Activated naive CD4-positive, alpha-beta T cell treated with anti-CD3 and anti-CD28 coated beads, Interleukin-2, amount 10 ng/mL, durations not matched to agents 7 days and 5 days (primary cell): ENCODE measurements at regions not wholly inside any gene's neighbourhood (a gene's known extent, or its start where the extent isn't known, plus 50 kb on each side); places are given as distances from the start of the nearest gene placed in this dataset.
"Not testable (repeated sequence)": the region's sequence is repeated elsewhere in the genome, so short reads cannot be mapped to it uniquely, and the experiment has no call there.

Experiments used
- CTCF ChIA-PET: fragments of 350-600 bp; sonication (Branson Sonifier 250); formaldehyde crosslinking; loops from one replicate; lab custom pipeline; 2021; ENCODE audit warnings: antibody characterized with exemption; lab: Charles Lee
- DNase-seq: peaks from one replicate; pipeline ENCODE4 v3.0.0-alpha.2; 2020
- H3K27ac Mint-ChIP-seq: one replicate; pipeline ENCODE4 v1.8.0; 2021; ENCODE audit warnings: mild to moderate bottlenecking, moderate library complexity, mixed read lengths
- H3K27me3 Mint-ChIP-seq: one replicate; pipeline ENCODE4 v1.8.0; 2021; ENCODE audit warnings: mild to moderate bottlenecking, mixed read lengths
- H3K36me3 Mint-ChIP-seq: one replicate; pipeline ENCODE4 v1.8.0; 2021; ENCODE audit warnings: mixed read lengths
- H3K4me1 Mint-ChIP-seq: one replicate; pipeline ENCODE4 v1.8.0; 2021; ENCODE audit warnings: mixed read lengths
- H3K4me3 Mint-ChIP-seq: one replicate; pipeline ENCODE4 v1.8.0; 2021; ENCODE audit warnings: mild to moderate bottlenecking, moderate library complexity, mixed read lengths
- H3K9me3 Mint-ChIP-seq: one replicate; pipeline ENCODE4 v1.8.0; 2021; ENCODE audit warnings: mixed read lengths

DNA sequence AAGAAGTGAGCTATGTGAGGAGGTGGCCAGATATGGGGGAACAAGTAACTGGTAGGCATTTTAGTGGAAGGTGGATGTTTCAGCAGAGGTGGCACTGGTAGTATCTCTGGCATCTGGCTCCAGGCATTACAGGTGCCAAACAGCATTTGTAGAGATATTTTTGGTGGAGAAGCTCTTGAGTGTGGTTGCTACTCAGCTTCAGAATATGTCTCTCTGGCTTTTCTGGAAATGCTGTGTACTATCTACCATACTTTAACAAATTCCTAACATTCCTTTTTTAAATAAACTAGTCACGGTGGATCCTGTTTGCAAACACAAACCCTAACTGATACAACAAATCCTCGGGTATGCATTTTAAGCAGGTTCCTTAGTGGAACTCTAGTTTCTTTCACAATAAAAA lies 128.0 kb downstream of the BARX2 start:
- Mint-ChIP-seq H3K27ac (no peak overlapping the region), H3K27me3 (no peaks in the 10 kb centered on the region), H3K36me3 (no peaks in the 10 kb centered on the region), H3K4me3 (no peak overlapping the region), H3K4me1 (no peaks in the 10 kb centered on the region), H3K9me3 (no peaks in the 10 kb centered on the region)
- CTCF ChIA-PET, result no interaction called here
- DNase-seq, result no peak

DNA sequence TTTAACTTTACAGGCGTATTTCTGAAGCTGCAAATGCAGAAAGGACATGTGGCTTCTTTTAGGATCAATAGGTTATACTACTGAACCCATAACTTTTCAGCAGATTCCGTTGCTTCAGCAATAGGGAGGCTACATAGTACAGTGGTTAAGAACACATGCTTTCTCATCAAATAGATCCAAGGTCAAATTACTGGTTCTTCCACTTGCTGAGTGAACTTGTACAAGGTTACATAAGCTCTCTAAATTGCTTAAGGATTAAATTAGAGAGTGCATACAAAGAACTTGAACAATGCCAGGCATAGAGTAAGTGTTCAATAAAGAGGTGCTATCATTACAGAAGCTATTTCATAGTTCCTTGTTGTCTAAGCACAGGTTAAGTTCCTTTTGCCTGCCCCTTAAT lies 129.6 kb downstream of the BARX2 start:
- Mint-ChIP-seq H3K27me3 (no peaks in the 10 kb centered on the region), H3K27ac (no peak overlapping the region), H3K9me3 (peaks cover 2% of the 10 kb centered on the region), H3K4me1 (no peaks in the 10 kb centered on the region), H3K4me3 (no peak overlapping the region), H3K36me3 (no peaks in the 10 kb centered on the region)
- no peak for DNase-seq
- CTCF ChIA-PET, result interaction anchor here (1.1 kb wide), 1 partner anchor 12 kb away, joined by 3 read pairs; no protein-coding TSS in a partner anchor

DNA sequence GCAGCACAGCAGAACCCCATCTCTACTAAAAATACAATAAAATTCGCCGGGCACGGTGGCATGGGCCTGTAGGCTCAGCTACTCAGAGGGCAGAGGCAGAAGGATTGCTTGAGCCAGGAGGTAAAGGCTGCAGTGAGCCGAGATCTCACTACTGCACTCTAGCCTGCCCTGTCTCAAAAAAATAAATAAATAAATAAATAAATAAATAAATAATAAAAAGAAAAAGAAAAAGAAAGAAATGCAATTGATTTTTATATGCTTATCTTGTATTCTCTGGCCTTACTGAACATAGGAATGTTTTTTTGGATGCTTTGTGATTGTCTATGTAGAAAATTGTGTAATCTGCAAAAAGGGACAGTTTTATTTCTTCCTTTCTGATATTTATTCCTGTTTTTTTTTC lies 132.5 kb downstream of the BARX2 start:
- CTCF ChIA-PET, result no interaction called here
- no peaks in the 10 kb centered on the region for H3K27me3 Mint-ChIP-seq

DNA sequence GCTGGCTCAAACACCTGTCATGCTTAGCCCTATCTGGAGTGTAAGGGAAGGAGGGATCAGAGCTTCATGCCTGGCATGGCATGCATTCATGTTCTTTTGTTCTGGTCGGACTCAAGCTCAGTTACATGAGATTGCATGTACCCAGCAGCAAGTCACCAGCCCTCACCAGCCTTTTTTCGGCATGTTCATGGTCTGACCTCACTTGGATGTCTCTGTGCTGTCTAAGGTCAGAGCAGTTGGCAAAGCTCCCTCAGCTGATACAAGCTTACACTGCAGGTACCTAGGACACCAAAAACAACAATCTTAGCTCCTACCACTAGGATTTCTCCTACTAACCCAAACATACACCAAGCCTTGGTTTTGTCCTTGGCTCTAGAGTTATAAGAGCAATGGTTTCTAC lies 152.6 kb downstream of the BARX2 start:
- no peak overlapping the region for H3K27ac Mint-ChIP-seq
- no peak overlapping the region for H3K4me3 Mint-ChIP-seq
- CTCF ChIA-PET, result no interaction called here
- DNase-seq, result no peak
- H3K9me3 Mint-ChIP-seq, result no peaks in the 10 kb centered on the region
- no peaks in the 10 kb centered on the region for H3K4me1 Mint-ChIP-seq
- H3K27me3 Mint-ChIP-seq, result no peaks in the 10 kb centered on the region
- H3K36me3 Mint-ChIP-seq, result no peaks in the 10 kb centered on the region

More for the DNA sequence above, 132.5 kb downstream of the BARX2 start:
- H3K36me3 Mint-ChIP-seq, result no peaks in the 10 kb centered on the region
- H3K27ac Mint-ChIP-seq, result no peak overlapping the region
- H3K4me3 Mint-ChIP-seq, result no peak overlapping the region
- no peaks in the 10 kb centered on the region for H3K4me1 Mint-ChIP-seq
- peaks cover 4% of the 10 kb centered on the region for H3K9me3 Mint-ChIP-seq
- no peak for DNase-seq

DNA sequence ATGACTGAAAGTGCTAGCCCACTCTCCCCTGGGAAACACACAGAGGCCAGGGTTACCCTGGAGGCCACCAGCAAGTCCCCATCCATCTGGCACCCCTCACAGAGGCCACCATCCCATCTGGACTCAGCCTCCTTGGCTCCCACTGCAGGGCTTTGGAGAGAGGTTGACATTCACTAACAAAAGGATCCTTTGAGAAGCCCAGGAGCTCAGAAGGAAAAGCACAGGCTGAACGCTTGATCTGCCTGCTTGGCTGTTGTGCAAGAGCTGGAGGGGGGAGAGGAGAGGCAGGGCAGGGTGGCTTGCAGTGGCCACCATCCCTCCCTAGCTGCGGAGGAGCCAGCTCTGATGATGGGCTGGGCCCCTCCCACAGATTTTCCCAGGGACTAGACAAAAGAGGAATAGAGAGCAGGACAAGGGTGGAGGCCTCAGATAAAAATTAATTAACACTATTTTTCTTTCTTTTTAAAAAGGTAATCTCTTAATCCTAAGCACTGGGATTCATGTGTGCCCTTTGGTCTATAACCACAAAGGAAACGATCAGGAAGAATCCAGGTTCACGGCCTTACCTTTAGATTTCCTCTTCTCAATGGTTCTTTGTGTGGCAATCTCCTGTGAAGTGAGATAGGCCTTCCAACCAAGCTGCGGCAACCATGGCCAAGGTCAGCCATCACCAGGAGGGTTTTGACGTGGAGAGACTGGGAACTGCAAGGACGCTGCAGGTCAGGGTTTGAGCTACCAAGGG lies 154.7 kb downstream of the BARX2 start:
- Mint-ChIP-seq H3K4me3 (no peak overlapping the region), H3K36me3 (no peaks in the 10 kb centered on the region), H3K27me3 (no peaks in the 10 kb centered on the region), H3K4me1 (no peaks in the 10 kb centered on the region), H3K27ac (no peak overlapping the region), H3K9me3 (peaks cover 3% of the 10 kb centered on the region)
- DNase-seq, result no peak
- CTCF ChIA-PET, result interaction anchor here (1.0 kb wide), 1 partner anchor 74 kb away, joined by 3 read pairs; no protein-coding TSS in a partner anchor

DNA sequence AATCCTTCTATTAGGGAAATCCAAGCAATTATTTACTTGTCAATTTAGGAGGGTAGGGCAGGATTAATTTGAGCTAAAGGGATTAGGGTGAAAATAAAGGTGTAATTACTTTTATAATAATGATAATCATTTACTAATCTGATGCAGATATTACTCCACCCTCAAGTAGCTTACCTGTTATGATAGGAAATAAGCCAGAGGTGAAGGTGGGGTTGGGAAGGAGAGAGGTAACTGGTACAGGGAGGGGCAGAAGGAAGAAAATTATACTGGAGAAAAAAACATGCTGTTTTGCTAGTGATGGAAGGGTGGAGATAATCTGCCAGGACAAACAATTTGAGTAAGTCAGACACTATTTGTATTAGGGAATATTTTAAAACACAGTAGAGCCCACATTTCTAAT lies 157.7 kb downstream of the BARX2 start:
- H3K27ac Mint-ChIP-seq, result no peak overlapping the region
- H3K4me3 Mint-ChIP-seq, result no peak overlapping the region
- CTCF ChIA-PET, result no interaction called here
- H3K9me3 Mint-ChIP-seq, result peaks cover 18% of the 10 kb centered on the region
- H3K4me1 Mint-ChIP-seq, result no peaks in the 10 kb centered on the region
- no peaks in the 10 kb centered on the region for H3K36me3 Mint-ChIP-seq
- no peaks in the 10 kb centered on the region for H3K27me3 Mint-ChIP-seq
- no peak for DNase-seq

DNA sequence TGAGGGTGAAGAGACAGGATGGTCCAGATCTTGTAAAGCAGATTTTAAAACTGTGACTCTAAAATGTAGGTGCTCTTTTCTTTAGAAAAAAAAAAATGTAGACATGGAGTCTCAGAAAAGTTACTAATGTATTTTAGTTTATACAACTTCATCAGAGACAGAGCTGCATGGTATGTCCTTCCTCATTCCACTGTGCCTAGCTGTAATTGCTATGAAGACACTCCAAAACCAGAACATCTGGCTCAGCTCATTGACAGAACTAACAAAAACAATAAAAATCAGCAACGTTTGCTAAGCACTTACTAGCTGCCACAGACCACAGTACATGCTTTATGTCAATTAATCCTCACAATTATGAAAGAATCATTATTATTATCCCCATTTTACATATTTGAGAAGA lies 160.7 kb downstream of the BARX2 start:
- CTCF ChIA-PET, result no interaction called here
- Mint-ChIP-seq H3K4me1 (no peaks in the 10 kb centered on the region), H3K36me3 (no peaks in the 10 kb centered on the region), H3K27me3 (no peaks in the 10 kb centered on the region), H3K27ac (no peak overlapping the region), H3K9me3 (peaks cover 22% of the 10 kb centered on the region), H3K4me3 (no peak overlapping the region)
- DNase-seq, result no peak

DNA sequence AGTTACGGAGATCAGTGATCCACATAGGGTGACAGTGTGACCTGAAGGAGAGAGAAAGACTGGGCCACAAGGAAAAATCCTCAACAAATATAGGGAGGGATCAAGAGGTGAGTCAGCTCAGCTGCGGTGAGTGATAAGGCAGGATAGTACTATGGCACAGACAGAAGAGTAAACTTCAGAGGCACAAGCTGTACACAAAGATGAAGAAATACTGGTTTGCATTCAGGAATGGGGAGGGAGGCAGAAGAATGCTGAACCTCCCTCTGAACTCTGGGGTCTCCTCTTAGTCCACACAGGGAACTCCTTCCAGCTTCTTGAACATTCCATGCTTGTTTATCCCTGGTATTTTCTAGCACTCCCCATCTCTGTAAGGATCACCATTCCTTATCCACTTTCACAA lies 162.7 kb downstream of the BARX2 start:
- H3K36me3 Mint-ChIP-seq, result no peaks in the 10 kb centered on the region
- no peak overlapping the region for H3K4me3 Mint-ChIP-seq
- no peaks in the 10 kb centered on the region for H3K4me1 Mint-ChIP-seq
- H3K27me3 Mint-ChIP-seq, result no peaks in the 10 kb centered on the region
- CTCF ChIA-PET, result no interaction called here
- peaks cover 28% of the 10 kb centered on the region for H3K9me3 Mint-ChIP-seq
- no peak for DNase-seq
- H3K27ac Mint-ChIP-seq, result no peak overlapping the region

DNA sequence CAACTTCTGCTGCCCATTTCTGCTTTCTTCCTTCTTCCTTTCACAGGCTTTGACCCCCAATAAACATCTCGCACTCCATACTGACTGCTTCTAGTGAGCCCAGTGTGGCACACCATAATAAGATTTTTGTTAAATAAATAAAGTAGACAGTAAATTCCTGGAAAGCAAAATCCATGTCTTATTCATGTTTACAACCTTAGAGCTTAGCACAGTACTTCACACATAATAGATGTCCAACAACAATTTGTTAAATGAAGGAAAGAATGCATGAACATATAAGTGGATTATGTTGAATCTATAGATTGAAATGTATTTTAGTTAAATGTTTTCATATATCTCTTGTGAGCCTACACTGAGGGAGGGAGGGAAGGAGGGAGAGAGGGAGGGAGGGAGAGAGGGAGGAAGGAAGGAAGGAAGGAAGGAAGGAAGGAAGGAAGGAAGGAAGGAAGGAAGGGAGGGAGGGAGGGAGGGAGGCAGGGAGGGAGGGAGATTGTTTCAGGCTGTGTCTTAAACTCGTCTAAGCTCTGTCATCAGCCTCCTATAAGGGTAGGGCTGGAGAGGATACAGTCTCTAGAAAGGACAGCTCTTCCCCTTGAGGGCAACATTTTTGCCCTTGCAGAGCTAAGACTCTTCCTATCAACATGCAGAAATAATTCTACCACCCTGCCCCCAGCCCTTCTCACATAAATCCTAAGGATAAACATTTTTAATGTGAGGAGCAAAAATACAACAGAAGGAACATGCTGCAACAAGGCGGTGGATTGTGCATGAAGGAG lies 168.1 kb downstream of the BARX2 start:
- DNase-seq, result no peak
- peaks cover 10% of the 10 kb centered on the region for H3K9me3 Mint-ChIP-seq
- no peak overlapping the region for H3K27ac Mint-ChIP-seq
- no peaks in the 10 kb centered on the region for H3K27me3 Mint-ChIP-seq
- CTCF ChIA-PET, result no interaction called here
- no peaks in the 10 kb centered on the region for H3K36me3 Mint-ChIP-seq
- H3K4me3 Mint-ChIP-seq, result no peak overlapping the region
- no peaks in the 10 kb centered on the region for H3K4me1 Mint-ChIP-seq

DNA sequence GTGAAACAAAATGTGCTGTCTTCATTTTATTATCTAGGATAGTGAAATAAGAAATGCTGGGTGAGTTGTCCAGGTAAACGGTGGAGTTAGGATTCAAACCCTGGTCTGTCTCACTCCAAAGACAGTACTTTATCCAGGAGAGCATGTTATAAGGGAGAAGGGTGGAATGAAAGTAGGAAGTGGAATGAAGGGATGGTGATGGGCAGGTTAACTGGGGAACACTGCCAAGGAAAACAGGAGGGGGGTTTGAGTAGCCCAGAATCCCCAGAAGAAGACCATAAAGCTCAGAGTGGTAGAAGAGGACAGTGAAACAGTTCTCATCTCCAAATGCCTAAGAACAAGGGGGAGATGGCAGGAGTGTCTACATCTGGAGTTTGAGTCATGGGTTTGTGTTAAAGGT lies 169.0 kb downstream of the BARX2 start:
- DNase-seq, result no peak
- H3K36me3 Mint-ChIP-seq, result no peaks in the 10 kb centered on the region
- no peak overlapping the region for H3K27ac Mint-ChIP-seq
- H3K4me3 Mint-ChIP-seq, result no peak overlapping the region
- H3K27me3 Mint-ChIP-seq, result no peaks in the 10 kb centered on the region
- H3K4me1 Mint-ChIP-seq, result no peaks in the 10 kb centered on the region
- CTCF ChIA-PET, result no interaction called here
- H3K9me3 Mint-ChIP-seq, result peaks cover 12% of the 10 kb centered on the region

DNA sequence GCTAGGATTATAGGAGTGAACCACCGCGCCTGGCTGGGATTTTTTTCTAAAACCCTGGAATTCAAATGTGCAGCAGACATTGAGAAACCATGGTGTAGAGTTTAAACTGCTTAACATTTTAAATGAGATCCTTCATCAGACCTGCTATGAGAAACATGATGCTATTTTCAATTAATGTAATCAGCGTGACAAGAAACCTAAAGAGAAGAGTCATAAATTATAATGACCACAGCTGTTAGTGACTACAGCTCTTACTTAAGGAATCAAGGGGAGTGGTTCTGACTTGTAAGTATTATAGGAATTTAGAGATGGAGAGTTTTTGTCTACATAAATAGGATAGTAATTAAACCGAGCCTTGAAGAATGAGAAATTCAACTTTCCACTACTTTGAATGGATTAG lies 170.6 kb downstream of the BARX2 start:
- CTCF ChIA-PET, result no interaction called here
- no peaks in the 10 kb centered on the region for H3K36me3 Mint-ChIP-seq
- H3K4me3 Mint-ChIP-seq, result no peak overlapping the region
- peaks cover 11% of the 10 kb centered on the region for H3K9me3 Mint-ChIP-seq
- no peaks in the 10 kb centered on the region for H3K27me3 Mint-ChIP-seq
- DNase-seq, result no peak
- H3K27ac Mint-ChIP-seq, result no peak overlapping the region
- no peaks in the 10 kb centered on the region for H3K4me1 Mint-ChIP-seq

DNA sequence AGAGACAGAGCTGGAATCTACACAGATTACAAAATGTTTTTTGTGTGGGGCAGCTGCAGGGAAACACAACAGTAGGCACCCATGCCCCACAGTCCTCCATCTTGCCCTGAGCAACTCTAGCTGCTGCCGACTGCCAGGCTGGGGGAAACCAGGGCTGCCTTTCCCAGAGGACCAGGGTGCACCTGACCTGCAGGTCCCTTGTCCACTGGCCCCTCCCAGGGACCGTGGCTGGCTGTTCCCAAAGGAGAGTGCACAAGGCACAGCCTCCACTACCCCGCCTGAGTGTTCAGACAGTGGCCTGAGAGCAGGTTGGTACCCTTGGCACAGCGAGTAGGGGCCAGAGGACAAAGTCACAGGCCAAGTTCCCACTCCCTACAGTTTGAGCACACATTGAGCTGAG lies 181.8 kb downstream of the BARX2 start:
- H3K4me3 Mint-ChIP-seq, result no peak overlapping the region
- no peaks in the 10 kb centered on the region for H3K4me1 Mint-ChIP-seq
- CTCF ChIA-PET, result no interaction called here
- H3K9me3 Mint-ChIP-seq, result peaks cover 1% of the 10 kb centered on the region
- no peak for DNase-seq
- H3K27me3 Mint-ChIP-seq, result no peaks in the 10 kb centered on the region
- no peak overlapping the region for H3K27ac Mint-ChIP-seq
- H3K36me3 Mint-ChIP-seq, result no peaks in the 10 kb centered on the region

DNA sequence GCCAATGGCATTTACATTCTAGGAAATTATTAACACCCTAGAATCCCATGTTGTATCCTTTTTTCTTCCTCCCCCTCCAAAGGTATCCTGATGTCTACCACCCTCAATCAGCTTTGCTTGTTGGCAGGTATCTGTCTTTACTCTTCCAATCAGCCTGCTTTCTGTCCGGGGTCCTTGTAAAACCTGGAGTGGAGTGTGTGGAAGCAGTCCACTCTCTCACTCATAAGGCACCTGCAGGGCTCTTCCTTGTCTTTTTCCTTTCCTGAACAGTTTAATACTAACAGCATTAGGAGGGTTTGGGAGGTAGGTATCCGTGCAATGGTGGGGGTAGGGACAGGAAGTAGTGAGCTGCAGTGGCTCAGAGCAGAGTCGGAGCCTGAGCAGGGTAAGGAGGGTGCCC lies 193.4 kb downstream of the BARX2 start:
- H3K4me3 Mint-ChIP-seq, result no peak overlapping the region
- DNase-seq, result no peak
- no peaks in the 10 kb centered on the region for H3K36me3 Mint-ChIP-seq
- peaks cover 1% of the 10 kb centered on the region for H3K9me3 Mint-ChIP-seq
- H3K4me1 Mint-ChIP-seq, result no peaks in the 10 kb centered on the region
- CTCF ChIA-PET, result no interaction called here
- no peaks in the 10 kb centered on the region for H3K27me3 Mint-ChIP-seq
- H3K27ac Mint-ChIP-seq, result no peak overlapping the region

DNA sequence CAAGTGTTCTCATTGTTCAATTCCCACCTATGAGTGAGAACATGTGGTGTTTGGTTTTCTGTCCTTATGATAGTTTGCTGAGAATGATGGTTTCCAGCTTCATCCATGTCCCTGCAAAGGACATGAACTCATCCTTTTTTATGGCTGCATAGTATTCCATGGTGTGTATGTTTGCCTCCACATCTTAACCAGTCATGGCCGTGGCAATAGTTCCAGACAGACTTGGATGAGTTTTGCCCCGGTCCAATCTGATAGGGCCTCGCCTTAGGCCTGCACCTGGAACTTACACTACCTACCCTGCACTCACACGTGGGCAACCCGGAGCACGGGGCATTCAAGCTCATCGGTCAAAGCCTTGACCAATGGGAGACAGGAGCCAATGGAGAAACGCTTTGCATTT lies 197.0 kb downstream of the BARX2 start:
- H3K9me3 Mint-ChIP-seq, result peaks cover 16% of the 10 kb centered on the region
- H3K27me3 Mint-ChIP-seq, DNase-seq, H3K4me3 Mint-ChIP-seq, H3K4me1 Mint-ChIP-seq, H3K36me3 Mint-ChIP-seq, H3K27ac Mint-ChIP-seq, CTCF ChIA-PET: not testable (repeated sequence)

DNA sequence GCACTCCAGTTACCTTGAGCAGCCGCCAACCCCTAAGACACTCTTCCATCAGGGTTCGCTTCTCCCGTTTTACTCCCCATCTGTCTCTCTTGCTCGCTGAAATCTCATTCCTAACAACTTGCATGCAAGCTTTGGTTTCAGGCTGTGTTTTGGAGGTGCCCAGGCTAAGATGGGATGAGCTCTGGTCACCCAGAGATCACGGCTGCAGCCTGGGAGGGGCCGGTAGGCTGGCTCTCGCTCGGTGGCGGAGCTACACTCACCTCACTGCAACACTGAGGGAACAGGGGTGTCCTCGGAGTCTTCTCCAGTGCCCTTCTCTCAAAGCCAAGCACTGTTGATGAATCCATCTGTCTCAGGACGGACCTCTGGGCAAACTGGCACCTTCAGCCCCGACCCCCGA lies 197.5 kb downstream of the BARX2 start:
- H3K4me1 Mint-ChIP-seq, result no peaks in the 10 kb centered on the region
- H3K27ac Mint-ChIP-seq, result no peak overlapping the region
- no peaks in the 10 kb centered on the region for H3K27me3 Mint-ChIP-seq
- no peak for DNase-seq
- H3K4me3 Mint-ChIP-seq, result no peak overlapping the region
- H3K9me3 Mint-ChIP-seq, result peaks cover 16% of the 10 kb centered on the region
- no peaks in the 10 kb centered on the region for H3K36me3 Mint-ChIP-seq
- CTCF ChIA-PET, result no interaction called here
